ENCODE measurements at regions not wholly inside any gene's neighbourhood (a gene's known extent, or its start where the extent isn't known, plus 50 kb on each side); places are given as distances from the start of the nearest gene placed in this dataset.

- TF ChIP-seq EZH2phosphoT487 (IDR thresholded peaks at IDR 0.05; ENCODE audit: borderline replicate concordance, low read length) (no peak), EZH2 (IDR thresholded peaks at IDR 0.05; ENCODE audit: low read length, unreplicated experiment) (no peak), CTCF (conservative IDR thresholded peaks at IDR 0.05; ENCODE audit: low read depth, low read length) (no peak)
- Histone ChIP-seq H3K79me2 (ENCODE audit: low read length) (no peaks in the 10 kb centered on the region), H3K4me3 (ENCODE audit: low read length) (no peak overlapping the region), H3F3A (ENCODE audit: low read length, unreplicated experiment) (no peaks in the 10 kb centered on the region), H3K9me2 (replicated peaks; ENCODE audit: low read length) (no peaks in the 10 kb centered on the region), H2AFZ (ENCODE audit: low read length) (no peak overlapping the region), H3K9ac (ENCODE audit: low read length) (no peak overlapping the region), H3K9me3 (ENCODE audit: low read length) (no peaks in the 10 kb centered on the region), H3K4me2 (ENCODE audit: low read length) (no peak overlapping the region), H3K27me3 (ENCODE audit: low read length) (no peaks in the 10 kb centered on the region), H3K4me1 (ENCODE audit: insufficient read depth, low read length) (peaks cover 18% of the 10 kb centered on the region), H3K27ac (ENCODE audit: low read length) (no peak overlapping the region), H3K36me3 (ENCODE audit: low read depth, low read length) (no peaks in the 10 kb centered on the region), H4K20me1 (ENCODE audit: low read length) (no peaks in the 10 kb centered on the region)
- BruUV-seq (replicated peaks) = no TSS peak
- ATAC-seq (no peak), DNase-seq (no peak)
- ChIA-PET POLR2A (ENCODE audit: unreplicated experiment) (no interaction called here), CTCF (no interaction called here)
- intact Hi-C loops (cut with micrococcal nuclease) = no loop called here
Observed at GRCh38 chr4:119794113-119794512, 165.5 kb upstream of the PDE5A start.

GRCh38 chr4:119788349-119789266, 160.0 kb upstream of the PDE5A start:
- H3K9me3 ChIP-seq (ENCODE audit: low read length) = no peaks in the 10 kb centered on the region
- no peaks in the 10 kb centered on the region for H3K79me2 ChIP-seq (ENCODE audit: low read length)
- no peak overlapping the region for H3K9ac ChIP-seq (ENCODE audit: low read length)
- no peaks in the 10 kb centered on the region for H3K36me3 ChIP-seq (ENCODE audit: low read depth, low read length)
- H3K4me1 ChIP-seq (ENCODE audit: insufficient read depth, low read length) = peaks cover 10% of the 10 kb centered on the region
- ChIA-PET POLR2A (ENCODE audit: unreplicated experiment) (no interaction called here), CTCF (no interaction called here)
- ATAC-seq = no peak
- no peak overlapping the region for H3K4me3 ChIP-seq (ENCODE audit: low read length)
- no peak for DNase-seq
- H4K20me1 ChIP-seq (ENCODE audit: low read length) = no peaks in the 10 kb centered on the region
- no peaks in the 10 kb centered on the region for H3F3A ChIP-seq (ENCODE audit: low read length, unreplicated experiment)
- no peak overlapping the region for H3K4me2 ChIP-seq (ENCODE audit: low read length)
- H3K27ac ChIP-seq (ENCODE audit: low read length) = no peak overlapping the region
- TF ChIP-seq EZH2phosphoT487 (IDR thresholded peaks at IDR 0.05; ENCODE audit: borderline replicate concordance, low read length) (no peak), CTCF (conservative IDR thresholded peaks at IDR 0.05; ENCODE audit: low read depth, low read length) (no peak), EZH2 (IDR thresholded peaks at IDR 0.05; ENCODE audit: low read length, unreplicated experiment) (no peak)
- no TSS peak for BruUV-seq (replicated peaks)
- no peaks in the 10 kb centered on the region for H3K27me3 ChIP-seq (ENCODE audit: low read length)
- no peak overlapping the region for H2AFZ ChIP-seq (ENCODE audit: low read length)
- no peaks in the 10 kb centered on the region for H3K9me2 ChIP-seq (replicated peaks; ENCODE audit: low read length)
- intact Hi-C loops (cut with micrococcal nuclease) = no loop called here

GRCh38 chr4:119785963-119786362, 157.4 kb upstream of the PDE5A start:
- H3K36me3 ChIP-seq (ENCODE audit: low read depth, low read length) = no peaks in the 10 kb centered on the region
- H3K9me2 ChIP-seq (replicated peaks; ENCODE audit: low read length) = no peaks in the 10 kb centered on the region
- no peak overlapping the region for H2AFZ ChIP-seq (ENCODE audit: low read length)
- peaks cover 3% of the 10 kb centered on the region; the same call in 1 of the 2 replicates for H3K4me1 ChIP-seq (ENCODE audit: insufficient read depth, low read length)
- no peaks in the 10 kb centered on the region for H4K20me1 ChIP-seq (ENCODE audit: low read length)
- no peaks in the 10 kb centered on the region for H3K27me3 ChIP-seq (ENCODE audit: low read length)
- DNase-seq (peak; percentile 44), ATAC-seq (peak; percentile 29; the same call in 1 of the 2 replicates)
- H3K4me3 ChIP-seq (ENCODE audit: low read length) = no peak overlapping the region
- no peaks in the 10 kb centered on the region for H3F3A ChIP-seq (ENCODE audit: low read length, unreplicated experiment)
- intact Hi-C loops (cut with micrococcal nuclease) = loop anchor here (1.0 to 2.0 kb wide), 4 partner anchors 51 to 265 kb away; no protein-coding TSS in a partner anchor
- H3K9ac ChIP-seq (ENCODE audit: low read length) = no peak overlapping the region
- no peaks in the 10 kb centered on the region for H3K79me2 ChIP-seq (ENCODE audit: low read length)
- H3K9me3 ChIP-seq (ENCODE audit: low read length) = no peaks in the 10 kb centered on the region
- ChIA-PET CTCF (interaction anchor here (0.6 kb wide), 1 partner anchor 157 kb away, joined by 3 read pairs; no protein-coding TSS in a partner anchor), POLR2A (ENCODE audit: unreplicated experiment) (no interaction called here)
- H3K27ac ChIP-seq (ENCODE audit: low read length) = no peak overlapping the region
- H3K4me2 ChIP-seq (ENCODE audit: low read length) = no peak overlapping the region
- TF ChIP-seq EZH2 (IDR thresholded peaks at IDR 0.05; ENCODE audit: low read length, unreplicated experiment) = no peak
- TF ChIP-seq EZH2phosphoT487 (IDR thresholded peaks at IDR 0.05; ENCODE audit: borderline replicate concordance, low read length) = no peak
- peak; percentile 70 for TF ChIP-seq CTCF (conservative IDR thresholded peaks at IDR 0.05; ENCODE audit: low read depth, low read length)
- BruUV-seq (replicated peaks) = no TSS peak
